H1 (cell line): ENCODE measurements at regions not wholly inside any gene's neighbourhood (a gene's known extent, or its start where the extent isn't known, plus 50 kb on each side); places are given as distances from the start of the nearest gene placed in this dataset.

ENCODE experiments used
- BACH1 ChIP-seq: IDR thresholded peaks from 2 replicates; pipeline ENCODE4 v1.6.1; 2012; ENCODE audit warnings: low read length, improper control_type of control experiment
- BRCA1 ChIP-seq: IDR thresholded peaks from 2 replicates; pipeline ENCODE4 v1.6.1; 2012; ENCODE audit warnings: low read depth, low read length, improper control_type of control experiment
- EGR1 ChIP-seq: IDR thresholded peaks from 2 replicates; pipeline ENCODE4 v1.6.1; 2011; ENCODE audit warnings: low read depth, low read length, borderline replicate concordance
- GABPA ChIP-seq: IDR thresholded peaks from 2 replicates; pipeline ENCODE4 v1.6.1; 2011; ENCODE audit warnings: mild to moderate bottlenecking, low read length, moderate library complexity, borderline replicate concordance; ENCODE audit not compliant: insufficient read depth
- JUN ChIP-seq: IDR thresholded peaks from 2 replicates; pipeline ENCODE4 v1.6.1; 2011; ENCODE audit warnings: low read depth, mild to moderate bottlenecking, improper control_type of control experiment, low read length
- RFX5 ChIP-seq: IDR thresholded peaks from 2 replicates; pipeline ENCODE4 v1.6.1; 2011; ENCODE audit warnings: low read depth, low read length, improper control_type of control experiment, borderline replicate concordance
- TF ChIP-seq, protein P1 (sequence below): IDR thresholded peaks from 2 replicates; pipeline ENCODE4 v1.6.1; 2011; ENCODE audit warnings: low read depth, mild to moderate bottlenecking, low read length; ENCODE audit not compliant: insufficient read depth
- TF ChIP-seq, protein P2 (sequence below), 3 experiments: IDR thresholded peaks; 1 replicate in 2 of 3; 2 replicates in 1 of 3; pipeline versions ENCODE4 v1.5.1 to v1.6.1; 2011; ENCODE audit warnings: low read length in 3 of 3, mild to moderate bottlenecking in 3 of 3, inconsistent platforms in 2 of 3, low read depth in 1 of 3, moderate library complexity in 1 of 3; ENCODE audit not compliant: insufficient read depth in 1 of 3; ENCODE audit errors: control extremely low read depth in 1 of 3
- TF ChIP-seq, protein P3 (sequence below): IDR thresholded peaks from 2 replicates; pipeline ENCODE4 v1.6.1; 2012; ENCODE audit warnings: low read length, inconsistent platforms

GRCh38 chr7:16033233-16033632, 346.8 kb upstream of the MEOX2 start:
- no peak for TF ChIP-seq GABPA
- TF ChIP-seq, protein P1, sequence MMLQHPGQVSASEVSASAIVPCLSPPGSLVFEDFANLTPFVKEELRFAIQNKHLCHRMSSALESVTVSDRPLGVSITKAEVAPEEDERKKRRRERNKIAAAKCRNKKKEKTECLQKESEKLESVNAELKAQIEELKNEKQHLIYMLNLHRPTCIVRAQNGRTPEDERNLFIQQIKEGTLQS = no peak
- no peak for TF ChIP-seq BACH1
- TF ChIP-seq, protein P2, sequence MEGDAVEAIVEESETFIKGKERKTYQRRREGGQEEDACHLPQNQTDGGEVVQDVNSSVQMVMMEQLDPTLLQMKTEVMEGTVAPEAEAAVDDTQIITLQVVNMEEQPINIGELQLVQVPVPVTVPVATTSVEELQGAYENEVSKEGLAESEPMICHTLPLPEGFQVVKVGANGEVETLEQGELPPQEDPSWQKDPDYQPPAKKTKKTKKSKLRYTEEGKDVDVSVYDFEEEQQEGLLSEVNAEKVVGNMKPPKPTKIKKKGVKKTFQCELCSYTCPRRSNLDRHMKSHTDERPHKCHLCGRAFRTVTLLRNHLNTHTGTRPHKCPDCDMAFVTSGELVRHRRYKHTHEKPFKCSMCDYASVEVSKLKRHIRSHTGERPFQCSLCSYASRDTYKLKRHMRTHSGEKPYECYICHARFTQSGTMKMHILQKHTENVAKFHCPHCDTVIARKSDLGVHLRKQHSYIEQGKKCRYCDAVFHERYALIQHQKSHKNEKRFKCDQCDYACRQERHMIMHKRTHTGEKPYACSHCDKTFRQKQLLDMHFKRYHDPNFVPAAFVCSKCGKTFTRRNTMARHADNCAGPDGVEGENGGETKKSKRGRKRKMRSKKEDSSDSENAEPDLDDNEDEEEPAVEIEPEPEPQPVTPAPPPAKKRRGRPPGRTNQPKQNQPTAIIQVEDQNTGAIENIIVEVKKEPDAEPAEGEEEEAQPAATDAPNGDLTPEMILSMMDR (IDR thresholded peaks at IDR 0.05; ENCODE audit: control extremely low read depth in 1 of 3, insufficient read depth in 1 of 3, low read depth in 1 of 3, low read length in 3 of 3) = no peak
- TF ChIP-seq, protein P3, sequence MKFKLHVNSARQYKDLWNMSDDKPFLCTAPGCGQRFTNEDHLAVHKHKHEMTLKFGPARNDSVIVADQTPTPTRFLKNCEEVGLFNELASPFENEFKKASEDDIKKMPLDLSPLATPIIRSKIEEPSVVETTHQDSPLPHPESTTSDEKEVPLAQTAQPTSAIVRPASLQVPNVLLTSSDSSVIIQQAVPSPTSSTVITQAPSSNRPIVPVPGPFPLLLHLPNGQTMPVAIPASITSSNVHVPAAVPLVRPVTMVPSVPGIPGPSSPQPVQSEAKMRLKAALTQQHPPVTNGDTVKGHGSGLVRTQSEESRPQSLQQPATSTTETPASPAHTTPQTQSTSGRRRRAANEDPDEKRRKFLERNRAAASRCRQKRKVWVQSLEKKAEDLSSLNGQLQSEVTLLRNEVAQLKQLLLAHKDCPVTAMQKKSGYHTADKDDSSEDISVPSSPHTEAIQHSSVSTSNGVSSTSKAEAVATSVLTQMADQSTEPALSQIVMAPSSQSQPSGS = no peak
- TF ChIP-seq EGR1 = no peak
- no peak for TF ChIP-seq RFX5
- no peak for TF ChIP-seq BRCA1
- TF ChIP-seq JUN = no peak
